PFSK-1 (cell line): ENCODE measurements at regions not wholly inside any gene's neighbourhood (a gene's known extent, or its start where the extent isn't known, plus 50 kb on each side); places are given as distances from the start of the nearest gene placed in this dataset.

Source experiments
- FOXP2 ChIP-seq: optimal IDR thresholded peaks from 2 replicates; pipeline ENCODE3; 2011; ENCODE audit warnings: borderline replicate concordance, control low read depth, inconsistent platforms; ENCODE audit not compliant: insufficient read depth; ENCODE audit errors: extremely low read length, extremely low read depth
- POLR2AphosphoS5 ChIP-seq: IDR thresholded peaks from 2 replicates; pipeline ENCODE4 v1.6.1; 2012; ENCODE audit warnings: low read depth, mild to moderate bottlenecking, control low read depth, low read length, moderate library complexity
- TAF1 ChIP-seq: IDR thresholded peaks from 2 replicates; pipeline ENCODE4 v1.6.1; 2012; ENCODE audit warnings: low read length, control low read depth, borderline replicate concordance; ENCODE audit not compliant: insufficient read depth
- TF ChIP-seq, protein P1 (sequence below), 2 experiments: IDR thresholded peaks; 2 replicates each; pipeline versions ENCODE4 v1.6.1 to v1.8.0; 2011 to 2012; ENCODE audit warnings: low read depth in 2 of 2, low read length in 2 of 2, control low read depth in 1 of 2, inconsistent platforms in 1 of 2, mild to moderate bottlenecking in 1 of 2, moderate library complexity in 1 of 2; ENCODE audit not compliant: insufficient read depth in 1 of 2

DNA sequence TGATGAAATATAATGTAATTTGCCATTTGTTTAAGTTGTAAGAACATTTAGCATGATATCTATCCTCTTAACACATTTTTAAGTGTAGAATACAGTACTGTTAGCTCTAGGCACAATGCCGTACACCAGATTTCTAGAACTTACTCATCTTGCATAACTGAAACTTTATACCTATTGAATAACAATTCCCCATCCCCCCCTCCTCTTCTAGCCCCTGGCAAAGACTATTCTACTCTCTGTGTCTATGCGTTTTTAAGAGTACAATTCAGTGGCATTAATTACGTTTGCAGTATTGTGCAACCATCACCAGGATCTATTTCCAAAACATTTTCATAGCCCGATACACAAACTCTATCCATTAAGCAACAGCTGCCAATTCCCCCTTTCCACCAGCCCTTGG lies 261.7 kb downstream of the PLOD2 start:
- no peak for TF ChIP-seq TAF1
- TF ChIP-seq, protein P1, sequence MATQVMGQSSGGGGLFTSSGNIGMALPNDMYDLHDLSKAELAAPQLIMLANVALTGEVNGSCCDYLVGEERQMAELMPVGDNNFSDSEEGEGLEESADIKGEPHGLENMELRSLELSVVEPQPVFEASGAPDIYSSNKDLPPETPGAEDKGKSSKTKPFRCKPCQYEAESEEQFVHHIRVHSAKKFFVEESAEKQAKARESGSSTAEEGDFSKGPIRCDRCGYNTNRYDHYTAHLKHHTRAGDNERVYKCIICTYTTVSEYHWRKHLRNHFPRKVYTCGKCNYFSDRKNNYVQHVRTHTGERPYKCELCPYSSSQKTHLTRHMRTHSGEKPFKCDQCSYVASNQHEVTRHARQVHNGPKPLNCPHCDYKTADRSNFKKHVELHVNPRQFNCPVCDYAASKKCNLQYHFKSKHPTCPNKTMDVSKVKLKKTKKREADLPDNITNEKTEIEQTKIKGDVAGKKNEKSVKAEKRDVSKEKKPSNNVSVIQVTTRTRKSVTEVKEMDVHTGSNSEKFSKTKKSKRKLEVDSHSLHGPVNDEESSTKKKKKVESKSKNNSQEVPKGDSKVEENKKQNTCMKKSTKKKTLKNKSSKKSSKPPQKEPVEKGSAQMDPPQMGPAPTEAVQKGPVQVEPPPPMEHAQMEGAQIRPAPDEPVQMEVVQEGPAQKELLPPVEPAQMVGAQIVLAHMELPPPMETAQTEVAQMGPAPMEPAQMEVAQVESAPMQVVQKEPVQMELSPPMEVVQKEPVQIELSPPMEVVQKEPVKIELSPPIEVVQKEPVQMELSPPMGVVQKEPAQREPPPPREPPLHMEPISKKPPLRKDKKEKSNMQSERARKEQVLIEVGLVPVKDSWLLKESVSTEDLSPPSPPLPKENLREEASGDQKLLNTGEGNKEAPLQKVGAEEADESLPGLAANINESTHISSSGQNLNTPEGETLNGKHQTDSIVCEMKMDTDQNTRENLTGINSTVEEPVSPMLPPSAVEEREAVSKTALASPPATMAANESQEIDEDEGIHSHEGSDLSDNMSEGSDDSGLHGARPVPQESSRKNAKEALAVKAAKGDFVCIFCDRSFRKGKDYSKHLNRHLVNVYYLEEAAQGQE (IDR thresholded peaks at IDR 0.05; ENCODE audit: insufficient read depth in 1 of 2, low read depth in 2 of 2, low read length in 2 of 2), result no peak
- TF ChIP-seq POLR2AphosphoS5, result no peak
- no peak for TF ChIP-seq FOXP2
